ENCODE measurements at regions not wholly inside any gene's neighbourhood (a gene's known extent, or its start where the extent isn't known, plus 50 kb on each side); places are given as distances from the start of the nearest gene placed in this dataset.

- Histone ChIP-seq H3K9ac (no peak overlapping the region), H3K9me3 (ENCODE audit: control insufficient read depth, low read length) (no peaks in the 10 kb centered on the region), H3K4me3 (ENCODE audit: low read depth, low read length) (no peak overlapping the region), H3K36me3 (ENCODE audit: control insufficient read depth, insufficient read depth, low read length) (no peaks in the 10 kb centered on the region), H3K27ac (no peak overlapping the region), H3K79me2 (no peaks in the 10 kb centered on the region), H2AFZ (no peak overlapping the region), H3K4me1 (no peaks in the 10 kb centered on the region), H3K4me2 (ENCODE audit: low read length) (no peak overlapping the region), H3K27me3 (ENCODE audit: control insufficient read depth, insufficient read depth, low read length) (no peaks in the 10 kb centered on the region)
- no peak for TF ChIP-seq CTCF (IDR thresholded peaks at IDR 0.05)
Observed at GRCh38 chr13:48906200-48906599, 69.5 kb upstream of the FNDC3A start.

GRCh38 chr13:48908381-48909055 lies 67.2 kb upstream of the FNDC3A start:
- TF ChIP-seq CTCF (IDR thresholded peaks at IDR 0.05), result no peak
- Histone ChIP-seq H3K4me2 (ENCODE audit: low read length) (no peak overlapping the region), H3K27me3 (ENCODE audit: control insufficient read depth, insufficient read depth, low read length) (no peaks in the 10 kb centered on the region), H3K36me3 (ENCODE audit: control insufficient read depth, insufficient read depth, low read length) (no peaks in the 10 kb centered on the region), H3K27ac (no peak overlapping the region), H3K9ac (no peak overlapping the region), H3K79me2 (no peaks in the 10 kb centered on the region), H3K4me3 (ENCODE audit: low read depth, low read length) (no peak overlapping the region), H2AFZ (no peak overlapping the region), H3K9me3 (ENCODE audit: control insufficient read depth, low read length) (no peaks in the 10 kb centered on the region), H3K4me1 (no peaks in the 10 kb centered on the region)

GRCh38 chr13:48909056-48909389 lies 66.7 kb upstream of the FNDC3A start:
- Histone ChIP-seq H3K27me3 (ENCODE audit: control insufficient read depth, insufficient read depth, low read length) (no peaks in the 10 kb centered on the region), H3K27ac (no peak overlapping the region), H3K4me1 (no peaks in the 10 kb centered on the region), H2AFZ (no peak overlapping the region), H3K4me2 (ENCODE audit: low read length) (no peak overlapping the region), H3K36me3 (ENCODE audit: control insufficient read depth, insufficient read depth, low read length) (no peaks in the 10 kb centered on the region), H3K9me3 (ENCODE audit: control insufficient read depth, low read length) (no peaks in the 10 kb centered on the region), H3K79me2 (no peaks in the 10 kb centered on the region), H3K9ac (no peak overlapping the region), H3K4me3 (ENCODE audit: low read depth, low read length) (no peak overlapping the region)
- TF ChIP-seq CTCF (IDR thresholded peaks at IDR 0.05), result no peak

- Histone ChIP-seq H3K9me3 (ENCODE audit: control insufficient read depth, low read length) (no peaks in the 10 kb centered on the region), H3K79me2 (no peaks in the 10 kb centered on the region), H2AFZ (no peak overlapping the region), H3K27ac (no peak overlapping the region), H3K4me1 (no peaks in the 10 kb centered on the region), H3K36me3 (ENCODE audit: control insufficient read depth, insufficient read depth, low read length) (no peaks in the 10 kb centered on the region), H3K4me3 (ENCODE audit: low read depth, low read length) (no peak overlapping the region), H3K4me2 (ENCODE audit: low read length) (no peak overlapping the region), H3K27me3 (ENCODE audit: control insufficient read depth, insufficient read depth, low read length) (no peaks in the 10 kb centered on the region), H3K9ac (no peak overlapping the region)
- no peak for TF ChIP-seq CTCF (IDR thresholded peaks at IDR 0.05)
Observed at GRCh38 chr13:48910686-48911085, 65.0 kb upstream of the FNDC3A start.

GRCh38 chr13:48919751-48920150 lies 56.0 kb upstream of the FNDC3A start:
- no peak overlapping the region for H3K4me3 ChIP-seq (ENCODE audit: low read depth, low read length)
- no peak for TF ChIP-seq CTCF (IDR thresholded peaks at IDR 0.05)
- H3K27me3 ChIP-seq (ENCODE audit: control insufficient read depth, insufficient read depth, low read length), result no peaks in the 10 kb centered on the region
- no peaks in the 10 kb centered on the region for H3K4me1 ChIP-seq
- H3K27ac ChIP-seq, result no peak overlapping the region
- H2AFZ ChIP-seq, result no peak overlapping the region
- H3K9me3 ChIP-seq (ENCODE audit: control insufficient read depth, low read length), result no peaks in the 10 kb centered on the region
- H3K4me2 ChIP-seq (ENCODE audit: low read length), result no peak overlapping the region
- H3K36me3 ChIP-seq (ENCODE audit: control insufficient read depth, insufficient read depth, low read length), result no peaks in the 10 kb centered on the region
- no peak overlapping the region for H3K9ac ChIP-seq
- H3K79me2 ChIP-seq, result no peaks in the 10 kb centered on the region

All from parathyroid adenoma (tissue), 2 donors.